Thyroid gland (tissue), 4 donors: ENCODE measurements at regions not wholly inside any gene's neighbourhood (a gene's known extent, or its start where the extent isn't known, plus 50 kb on each side); places are given as distances from the start of the nearest gene placed in this dataset.

ENCODE experiments used
- POLR2A ChIP-seq, 2 donors: fragments of 450-650 bp; IDR thresholded peaks; one replicate each; pipeline ENCODE4 v1.6.1; 2017; ENCODE audit warnings: antibody characterized with exemption in 2 of 2, mild to moderate bottlenecking in 2 of 2, moderate library complexity in 1 of 2
- TF ChIP-seq, protein P1 (sequence below), 6 experiments: fragments of 200-600 bp in 3 of 6; fragments of 450-650 bp in 3 of 6; sonication (generic) in 3 of 6; IDR thresholded peaks; one replicate each; pipeline ENCODE4 v1.5.1; 2016 to 2019; ENCODE audit warnings: antibody characterized with exemption in 6 of 6, mild to moderate bottlenecking in 2 of 6, inconsistent platforms in 1 of 6, moderate library complexity in 1 of 6

DNA sequence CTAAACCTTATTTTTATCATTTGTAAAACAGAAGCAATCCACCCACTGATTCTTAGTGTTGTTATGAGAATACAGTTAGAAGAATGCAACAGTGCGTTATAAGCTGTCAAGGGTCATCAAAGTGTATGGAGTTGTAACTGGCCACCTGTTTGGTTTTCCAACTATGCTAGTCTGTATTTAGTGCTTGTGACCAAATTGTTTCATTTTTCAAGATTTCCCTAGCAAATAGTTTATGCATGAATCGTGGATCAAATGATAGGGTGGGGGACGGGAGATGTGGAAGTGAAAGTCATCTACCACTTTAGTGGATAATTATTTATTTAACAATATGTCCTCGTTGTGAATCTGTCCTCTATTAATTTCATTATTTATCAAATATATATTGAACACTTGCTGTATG lies 175.4 kb upstream of the HDDC2 start:
- TF ChIP-seq, protein P1, sequence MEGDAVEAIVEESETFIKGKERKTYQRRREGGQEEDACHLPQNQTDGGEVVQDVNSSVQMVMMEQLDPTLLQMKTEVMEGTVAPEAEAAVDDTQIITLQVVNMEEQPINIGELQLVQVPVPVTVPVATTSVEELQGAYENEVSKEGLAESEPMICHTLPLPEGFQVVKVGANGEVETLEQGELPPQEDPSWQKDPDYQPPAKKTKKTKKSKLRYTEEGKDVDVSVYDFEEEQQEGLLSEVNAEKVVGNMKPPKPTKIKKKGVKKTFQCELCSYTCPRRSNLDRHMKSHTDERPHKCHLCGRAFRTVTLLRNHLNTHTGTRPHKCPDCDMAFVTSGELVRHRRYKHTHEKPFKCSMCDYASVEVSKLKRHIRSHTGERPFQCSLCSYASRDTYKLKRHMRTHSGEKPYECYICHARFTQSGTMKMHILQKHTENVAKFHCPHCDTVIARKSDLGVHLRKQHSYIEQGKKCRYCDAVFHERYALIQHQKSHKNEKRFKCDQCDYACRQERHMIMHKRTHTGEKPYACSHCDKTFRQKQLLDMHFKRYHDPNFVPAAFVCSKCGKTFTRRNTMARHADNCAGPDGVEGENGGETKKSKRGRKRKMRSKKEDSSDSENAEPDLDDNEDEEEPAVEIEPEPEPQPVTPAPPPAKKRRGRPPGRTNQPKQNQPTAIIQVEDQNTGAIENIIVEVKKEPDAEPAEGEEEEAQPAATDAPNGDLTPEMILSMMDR (IDR thresholded peaks at IDR 0.05), result no peak
- no peak for TF ChIP-seq POLR2A (IDR thresholded peaks at IDR 0.05)
